Mononuclear cell (primary cell): ENCODE measurements at regions not wholly inside any gene's neighbourhood (a gene's known extent, or its start where the extent isn't known, plus 50 kb on each side); places are given as distances from the start of the nearest gene placed in this dataset.

Experiments
- H3K27me3 ChIP-seq: 2 replicates; pipeline ENCODE4 v1.6.0; 2011; ENCODE audit warnings: low read length, control low read depth; ENCODE audit not compliant: insufficient read depth
- H3K4me1 ChIP-seq: 2 replicates; pipeline ENCODE4 v1.5.1; 2011; ENCODE audit warnings: mild to moderate bottlenecking, low read length, control low read depth; ENCODE audit not compliant: insufficient read depth
- H3K4me3 ChIP-seq: 2 replicates; pipeline ENCODE4 v1.5.1; 2011; ENCODE audit warnings: mild to moderate bottlenecking, low read length, moderate library complexity
- H3K9me3 ChIP-seq: 2 replicates; pipeline ENCODE4 v1.5.1; 2011; ENCODE audit warnings: low read depth, mild to moderate bottlenecking, control low read depth, low read length

- H3K4me1 ChIP-seq = peaks cover 3% of the 10 kb centered on the region
- no peaks in the 10 kb centered on the region for H3K27me3 ChIP-seq
- no peak overlapping the region for H3K4me3 ChIP-seq
- H3K9me3 ChIP-seq = no peaks in the 10 kb centered on the region
These were observed 293.2 kb downstream of the TNS1 start for GRCh38 chr2:217709478-217710210.

- no peaks in the 10 kb centered on the region for H3K4me1 ChIP-seq
- H3K27me3 ChIP-seq = no peaks in the 10 kb centered on the region
- H3K4me3 ChIP-seq = no peak overlapping the region
- H3K9me3 ChIP-seq = no peaks in the 10 kb centered on the region
These were observed 295.6 kb downstream of the TNS1 start for GRCh38 chr2:217707131-217707611.

GRCh38 chr2:217706513-217706912 is 296.3 kb downstream of the TNS1 start:
- H3K9me3 ChIP-seq = no peaks in the 10 kb centered on the region
- no peak overlapping the region for H3K4me3 ChIP-seq
- no peaks in the 10 kb centered on the region for H3K4me1 ChIP-seq
- H3K27me3 ChIP-seq = no peaks in the 10 kb centered on the region

- H3K9me3 ChIP-seq = no peaks in the 10 kb centered on the region
- no peaks in the 10 kb centered on the region for H3K4me1 ChIP-seq
- H3K4me3 ChIP-seq = no peak overlapping the region
- no peaks in the 10 kb centered on the region for H3K27me3 ChIP-seq
These were observed 296.7 kb downstream of the TNS1 start for GRCh38 chr2:217706095-217706494.

- no peaks in the 10 kb centered on the region for H3K27me3 ChIP-seq
- H3K4me1 ChIP-seq = no peaks in the 10 kb centered on the region
- H3K9me3 ChIP-seq = no peaks in the 10 kb centered on the region
- H3K4me3 ChIP-seq = no peak overlapping the region
These were observed 297.3 kb downstream of the TNS1 start for GRCh38 chr2:217705461-217705860.

- no peaks in the 10 kb centered on the region for H3K27me3 ChIP-seq
- H3K9me3 ChIP-seq = no peaks in the 10 kb centered on the region
- H3K4me1 ChIP-seq = no peaks in the 10 kb centered on the region
- H3K4me3 ChIP-seq = no peak overlapping the region
These were observed 298.8 kb downstream of the TNS1 start for GRCh38 chr2:217703999-217704398.

GRCh38 chr2:217703102-217703501 is 299.7 kb downstream of the TNS1 start:
- no peaks in the 10 kb centered on the region for H3K9me3 ChIP-seq
- no peaks in the 10 kb centered on the region for H3K4me1 ChIP-seq
- no peaks in the 10 kb centered on the region for H3K27me3 ChIP-seq
- H3K4me3 ChIP-seq = no peak overlapping the region

- no peaks in the 10 kb centered on the region for H3K27me3 ChIP-seq
- no peaks in the 10 kb centered on the region for H3K9me3 ChIP-seq
These were observed 301.2 kb downstream of the TNS1 start for GRCh38 chr2:217701622-217702021.

GRCh38 chr2:217698691-217699090 is 304.1 kb downstream of the TNS1 start:
- Histone ChIP-seq H3K4me3 (no peak overlapping the region), H3K9me3 (no peaks in the 10 kb centered on the region), H3K27me3 (no peaks in the 10 kb centered on the region), H3K4me1 (no peaks in the 10 kb centered on the region)

More at GRCh38 chr2:217701622-217702021, 301.2 kb downstream of the TNS1 start:
- H3K4me1 ChIP-seq = no peaks in the 10 kb centered on the region
- no peak overlapping the region for H3K4me3 ChIP-seq

GRCh38 chr2:217695033-217695520 is 307.7 kb downstream of the TNS1 start:
- no peak overlapping the region for H3K4me3 ChIP-seq
- no peaks in the 10 kb centered on the region for H3K9me3 ChIP-seq
- no peaks in the 10 kb centered on the region for H3K4me1 ChIP-seq
- no peaks in the 10 kb centered on the region for H3K27me3 ChIP-seq

- Histone ChIP-seq H3K9me3 (no peaks in the 10 kb centered on the region), H3K4me1 (no peaks in the 10 kb centered on the region), H3K4me3 (no peak overlapping the region), H3K27me3 (no peaks in the 10 kb centered on the region)
These were observed 308.5 kb downstream of the TNS1 start for GRCh38 chr2:217694291-217694690.

GRCh38 chr2:217693363-217693762 is 309.4 kb downstream of the TNS1 start:
- Histone ChIP-seq H3K9me3 (no peaks in the 10 kb centered on the region), H3K4me3 (no peak overlapping the region), H3K4me1 (no peaks in the 10 kb centered on the region), H3K27me3 (no peaks in the 10 kb centered on the region)

- Histone ChIP-seq H3K9me3 (no peaks in the 10 kb centered on the region), H3K27me3 (no peaks in the 10 kb centered on the region), H3K4me3 (no peak overlapping the region), H3K4me1 (no peaks in the 10 kb centered on the region)
These were observed 310.7 kb downstream of the TNS1 start for GRCh38 chr2:217691920-217692666.

GRCh38 chr2:217691516-217691915 is 311.3 kb downstream of the TNS1 start:
- Histone ChIP-seq H3K4me1 (no peaks in the 10 kb centered on the region), H3K4me3 (no peak overlapping the region), H3K27me3 (no peaks in the 10 kb centered on the region), H3K9me3 (no peaks in the 10 kb centered on the region)

- Histone ChIP-seq H3K4me3 (no peak overlapping the region), H3K9me3 (no peaks in the 10 kb centered on the region), H3K27me3 (no peaks in the 10 kb centered on the region), H3K4me1 (no peaks in the 10 kb centered on the region)
These were observed 313.7 kb downstream of the TNS1 start for GRCh38 chr2:217689053-217689452.
